Colonic mucosa (tissue), 4 donors: ENCODE measurements at regions not wholly inside any gene's neighbourhood (a gene's known extent, or its start where the extent isn't known, plus 50 kb on each side); places are given as distances from the start of the nearest gene placed in this dataset.

Experiments used
- DNase-seq: peaks from one replicate; pipeline ENCODE4 v3.0.0-alpha.2; 2020
- H3K27ac ChIP-seq: fragments of 200-600 bp; one replicate; pipeline ENCODE4 v1.8.0; 2021
- H3K27me3 ChIP-seq: fragments of 200-600 bp; one replicate; pipeline ENCODE4 v1.8.0; 2021
- H3K36me3 ChIP-seq: fragments of 200-600 bp; one replicate; pipeline ENCODE4 v1.8.0; 2021
- H3K4me1 ChIP-seq: fragments of 200-600 bp; one replicate; pipeline ENCODE4 v1.8.0; 2021; ENCODE audit warnings: mild to moderate bottlenecking
- H3K4me3 ChIP-seq: fragments of 200-600 bp; one replicate; pipeline ENCODE4 v1.8.0; 2021
- H3K9ac ChIP-seq, 2 donors: one replicate each; pipeline ENCODE4 v1.7.0; 2013; ENCODE audit warnings: control low read depth in 2 of 2, low read depth in 2 of 2, low read length in 2 of 2
- H3K9me3 ChIP-seq: fragments of 200-600 bp; one replicate; pipeline ENCODE4 v1.8.0; 2021
- CTCF ChIP-seq: fragments of 200-600 bp; IDR thresholded peaks from one replicate; pipeline ENCODE4 v1.8.0; 2022; ENCODE audit warnings: antibody characterized with exemption, mild to moderate bottlenecking
- intact Hi-C: fragments of 100-400 bp; cut with DNase I; formaldehyde crosslinking; loops from one replicate; pipeline ENCODE4 v1.14.1; 2022
- donor health status: healthy.
- donor health status: DM: no; HTN: no; CAD: no.
- donor health status: DM: no; HTN: no; CAD: no.

- Histone ChIP-seq H3K27me3 (no peaks in the 10 kb centered on the region), H3K27ac (no peak overlapping the region), H3K9me3 (no peaks in the 10 kb centered on the region), H3K36me3 (no peaks in the 10 kb centered on the region), H3K4me3 (no peak overlapping the region), H3K9ac (no peak overlapping the region), H3K4me1 (no peaks in the 10 kb centered on the region)
- TF ChIP-seq CTCF: no peak
- no peak for DNase-seq
- intact Hi-C loops: no loop called here
Observed at GRCh38 chr5:92467695-92468094, 1084.6 kb upstream of the ARRDC3 start.

- Histone ChIP-seq H3K4me1 (no peaks in the 10 kb centered on the region), H3K4me3 (no peak overlapping the region), H3K36me3 (no peaks in the 10 kb centered on the region), H3K9ac (no peak overlapping the region), H3K27me3 (no peaks in the 10 kb centered on the region), H3K9me3 (no peaks in the 10 kb centered on the region), H3K27ac (no peak overlapping the region)
- TF ChIP-seq CTCF: no peak
- DNase-seq: no peak
- intact Hi-C loops: no loop called here
Observed at GRCh38 chr5:92460505-92460904, 1077.4 kb upstream of the ARRDC3 start.

GRCh38 chr5:92459654-92460053 is 1076.5 kb upstream of the ARRDC3 start:
- Histone ChIP-seq H3K36me3 (no peaks in the 10 kb centered on the region), H3K4me3 (no peak overlapping the region), H3K9me3 (no peaks in the 10 kb centered on the region), H3K27ac (no peak overlapping the region), H3K27me3 (no peaks in the 10 kb centered on the region), H3K9ac (no peak overlapping the region), H3K4me1 (no peaks in the 10 kb centered on the region)
- no peak for DNase-seq
- intact Hi-C loops: no loop called here
- TF ChIP-seq CTCF: no peak

- H3K27me3 ChIP-seq: no peaks in the 10 kb centered on the region
- no peak for TF ChIP-seq CTCF
- intact Hi-C loops: no loop called here
Observed at GRCh38 chr5:92455011-92455410, 1071.9 kb upstream of the ARRDC3 start.

GRCh38 chr5:92444888-92445287 is 1061.8 kb upstream of the ARRDC3 start:
- no peaks in the 10 kb centered on the region for H3K9me3 ChIP-seq
- H3K9ac ChIP-seq: no peak overlapping the region
- intact Hi-C loops: no loop called here
- no peak for DNase-seq
- H3K27me3 ChIP-seq: no peaks in the 10 kb centered on the region
- no peak overlapping the region for H3K27ac ChIP-seq
- TF ChIP-seq CTCF: no peak
- no peak overlapping the region for H3K4me3 ChIP-seq
- no peaks in the 10 kb centered on the region for H3K4me1 ChIP-seq
- H3K36me3 ChIP-seq: no peaks in the 10 kb centered on the region

More at GRCh38 chr5:92455011-92455410, 1071.9 kb upstream of the ARRDC3 start:
- H3K4me3 ChIP-seq: no peak overlapping the region
- H3K36me3 ChIP-seq: no peaks in the 10 kb centered on the region
- no peak overlapping the region for H3K27ac ChIP-seq
- H3K9me3 ChIP-seq: no peaks in the 10 kb centered on the region
- no peaks in the 10 kb centered on the region for H3K4me1 ChIP-seq
- H3K9ac ChIP-seq: no peak overlapping the region
- no peak for DNase-seq

GRCh38 chr5:92435781-92436180 is 1052.7 kb upstream of the ARRDC3 start:
- Histone ChIP-seq H3K27me3 (no peaks in the 10 kb centered on the region), H3K4me1 (no peaks in the 10 kb centered on the region), H3K9me3 (no peaks in the 10 kb centered on the region), H3K9ac (no peak overlapping the region), H3K36me3 (no peaks in the 10 kb centered on the region), H3K27ac (no peak overlapping the region), H3K4me3 (no peak overlapping the region)
- intact Hi-C loops: no loop called here
- TF ChIP-seq CTCF: no peak
- DNase-seq: no peak
